ENCODE measurements at regions not wholly inside any gene's neighbourhood (a gene's known extent, or its start where the extent isn't known, plus 50 kb on each side); places are given as distances from the start of the nearest gene placed in this dataset.

- no peaks in the 10 kb centered on the region for H3K36me3 ChIP-seq
- no peaks in the 10 kb centered on the region for H3K9me3 ChIP-seq
- H3K4me3 ChIP-seq, result no peak overlapping the region
- no peaks in the 10 kb centered on the region for H3K27me3 ChIP-seq
- H3K4me1 ChIP-seq, result no peaks in the 10 kb centered on the region
- DNase-seq (ENCODE audit: low spot score), result no peak
- H3K27ac ChIP-seq, result no peak overlapping the region
- TF ChIP-seq CTCF (IDR thresholded peaks at IDR 0.05), result no peak
These were observed 148.8 kb upstream of the SLC6A11 start for GRCh38 chr3:10667269-10667668.

GRCh38 chr3:10667901-10668476, 148.0 kb upstream of the SLC6A11 start:
- Histone ChIP-seq H3K4me3 (no peak overlapping the region), H3K27ac (no peak overlapping the region), H3K27me3 (no peaks in the 10 kb centered on the region), H3K36me3 (no peaks in the 10 kb centered on the region), H3K4me1 (no peaks in the 10 kb centered on the region), H3K9me3 (no peaks in the 10 kb centered on the region)
- DNase-seq (ENCODE audit: low spot score), result no peak
- no peak for TF ChIP-seq CTCF (IDR thresholded peaks at IDR 0.05)

GRCh38 chr3:10669490-10670048, 146.5 kb upstream of the SLC6A11 start:
- Histone ChIP-seq H3K4me3 (no peak overlapping the region), H3K36me3 (no peaks in the 10 kb centered on the region), H3K27me3 (no peaks in the 10 kb centered on the region), H3K9me3 (no peaks in the 10 kb centered on the region), H3K27ac (no peak overlapping the region), H3K4me1 (no peaks in the 10 kb centered on the region)
- no peak for TF ChIP-seq CTCF (IDR thresholded peaks at IDR 0.05)
- no peak for DNase-seq (ENCODE audit: low spot score)

DNA sequence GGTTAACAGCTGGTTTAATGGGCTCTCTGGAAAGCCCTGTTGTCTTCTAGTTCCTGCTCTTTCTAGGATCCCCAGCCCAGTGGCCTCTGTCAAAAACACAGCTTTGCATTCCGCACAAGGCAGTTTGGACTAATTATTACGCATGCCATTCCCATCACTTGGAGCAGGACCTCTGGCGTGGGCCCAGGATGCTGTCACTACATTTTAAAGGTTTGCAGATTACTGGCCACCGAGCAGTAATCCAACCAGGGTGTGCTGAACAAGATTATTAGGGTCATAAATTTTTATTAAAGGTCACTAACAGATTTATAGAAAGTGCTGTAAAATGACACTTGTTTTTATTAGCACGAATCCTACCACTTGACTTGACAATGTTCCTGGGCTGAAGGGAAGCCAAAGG, 143.6 kb upstream of the SLC6A11 start:
- TF ChIP-seq CTCF (IDR thresholded peaks at IDR 0.05), result no peak
- Histone ChIP-seq H3K9me3 (no peaks in the 10 kb centered on the region), H3K4me3 (no peak overlapping the region), H3K27ac (no peak overlapping the region), H3K27me3 (no peaks in the 10 kb centered on the region), H3K36me3 (no peaks in the 10 kb centered on the region), H3K4me1 (no peaks in the 10 kb centered on the region)
- no peak for DNase-seq (ENCODE audit: low spot score)

- Histone ChIP-seq H3K4me1 (no peaks in the 10 kb centered on the region), H3K9me3 (no peaks in the 10 kb centered on the region), H3K27me3 (no peaks in the 10 kb centered on the region), H3K36me3 (no peaks in the 10 kb centered on the region), H3K4me3 (no peak overlapping the region), H3K27ac (no peak overlapping the region)
- TF ChIP-seq CTCF (IDR thresholded peaks at IDR 0.05), result no peak
- DNase-seq (ENCODE audit: low spot score), result no peak
These were observed 141.4 kb upstream of the SLC6A11 start for GRCh38 chr3:10674578-10674977.

DNA sequence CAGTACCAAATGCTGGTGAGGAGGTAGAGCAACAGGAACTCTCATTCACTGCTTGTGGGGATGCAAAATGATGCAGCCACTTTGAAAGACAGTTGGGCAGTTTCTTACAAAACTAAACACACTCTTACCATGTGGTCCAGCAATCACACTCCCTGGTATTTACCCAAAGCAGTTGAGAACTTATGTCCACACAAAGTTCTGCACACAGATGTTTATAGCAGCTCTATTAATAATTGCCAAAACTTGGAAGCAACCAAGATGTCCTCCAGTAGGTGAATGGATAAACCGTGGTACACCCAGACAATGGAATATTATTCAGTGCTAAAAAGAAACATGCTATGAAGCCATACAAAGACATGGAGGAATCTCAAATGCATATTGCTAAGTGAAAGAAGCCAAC, 139.1 kb upstream of the SLC6A11 start:
- no peak for TF ChIP-seq CTCF (IDR thresholded peaks at IDR 0.05)
- Histone ChIP-seq H3K4me3 (no peak overlapping the region), H3K9me3 (no peaks in the 10 kb centered on the region), H3K27ac (no peak overlapping the region), H3K27me3 (no peaks in the 10 kb centered on the region), H3K4me1 (no peaks in the 10 kb centered on the region), H3K36me3 (no peaks in the 10 kb centered on the region)
- DNase-seq (ENCODE audit: low spot score), result no peak

All from right atrium auricular region (tissue), 2 donors.